ENCODE measurements at regions not wholly inside any gene's neighbourhood (a gene's known extent, or its start where the extent isn't known, plus 50 kb on each side); places are given as distances from the start of the nearest gene placed in this dataset.
"Not testable (repeated sequence)": the region's sequence is repeated elsewhere in the genome, so short reads cannot be mapped to it uniquely, and the experiment has no call there.

DNA sequence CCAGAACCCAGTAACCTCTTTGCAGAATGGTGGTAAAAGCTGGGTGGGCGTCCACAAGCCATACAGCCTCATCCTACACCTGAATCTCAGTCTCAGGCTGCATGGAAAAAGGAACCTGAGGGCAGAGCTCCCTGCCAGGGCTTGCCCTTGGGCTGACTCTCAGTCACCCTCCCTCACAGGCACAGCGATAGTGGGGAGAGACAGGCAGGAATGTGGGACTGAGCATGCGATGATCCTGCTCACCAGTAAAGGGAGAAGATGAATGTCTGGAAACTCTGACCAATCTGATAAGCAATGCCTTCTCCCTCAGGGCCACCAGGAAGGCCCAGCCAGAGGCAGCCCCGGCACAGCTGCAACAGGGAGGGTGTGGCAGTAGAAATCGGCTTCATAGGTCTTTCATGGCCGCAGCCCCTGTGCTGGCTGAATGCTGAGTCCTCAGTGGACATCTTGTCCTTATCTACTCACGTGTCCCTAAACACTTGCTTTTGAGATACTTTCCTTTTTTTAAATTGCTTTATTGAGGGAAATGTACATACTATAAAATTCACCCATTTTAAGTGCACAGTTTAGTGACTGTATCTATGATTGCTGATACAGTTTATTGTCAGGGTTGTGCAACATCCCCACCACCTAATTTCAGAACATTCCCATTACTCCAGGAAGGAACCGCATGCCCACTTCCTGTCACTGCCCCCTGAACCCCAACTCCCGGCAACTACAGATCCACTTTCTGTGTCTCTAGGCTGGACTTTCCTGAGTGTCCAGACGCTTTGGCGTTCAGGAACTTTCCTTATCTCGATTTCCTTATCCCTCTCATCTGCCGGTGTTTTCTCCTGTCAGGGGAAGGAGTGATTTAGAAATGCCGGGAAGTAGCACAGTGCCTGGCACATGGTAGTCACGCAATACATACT, 258.1 kb downstream of the PCNX1 start:
- Histone ChIP-seq H3K36me3 (ENCODE audit: insufficient read depth, low read length) (no peaks in the 10 kb centered on the region), H3K9ac (ENCODE audit: low read length) (no peak overlapping the region), H3K9me3 (ENCODE audit: low read length) (no peaks in the 10 kb centered on the region), H3K4me1 (ENCODE audit: insufficient read depth, low read length) (no peaks in the 10 kb centered on the region), H3K27ac (ENCODE audit: low read depth, low read length) (no peak overlapping the region), H3K4me3 (ENCODE audit: low read depth in 1 of 2, low read length in 2 of 2) (no peak overlapping the region), H3K27me3 (ENCODE audit: control insufficient read depth in 1 of 2, insufficient read depth in 2 of 2, low read length in 2 of 2) (no peaks in the 10 kb centered on the region)

GRCh38 chr14:71166180-71166837, 259.1 kb downstream of the PCNX1 start:
- H3K27ac ChIP-seq (ENCODE audit: low read depth, low read length), result no peak overlapping the region
- no peak overlapping the region for H3K9ac ChIP-seq (ENCODE audit: low read length)
- H3K4me3 ChIP-seq (ENCODE audit: low read depth in 1 of 2, low read length in 2 of 2), result no peak overlapping the region

GRCh38 chr14:71167325-71167950, 260.2 kb downstream of the PCNX1 start:
- not testable (repeated sequence) for H3K36me3 ChIP-seq (ENCODE audit: insufficient read depth, low read length); H3K4me1 ChIP-seq (ENCODE audit: insufficient read depth, low read length); H3K27me3 ChIP-seq (ENCODE audit: control insufficient read depth in 1 of 2, insufficient read depth in 2 of 2, low read length in 2 of 2); H3K9me3 ChIP-seq (ENCODE audit: low read length); H3K4me3 ChIP-seq (ENCODE audit: low read depth in 1 of 2, low read length in 2 of 2); H3K27ac ChIP-seq (ENCODE audit: low read depth, low read length); H3K9ac ChIP-seq (ENCODE audit: low read length)

More at GRCh38 chr14:71166180-71166837, 259.1 kb downstream of the PCNX1 start:
- no peaks in the 10 kb centered on the region for H3K4me1 ChIP-seq (ENCODE audit: insufficient read depth, low read length)
- no peaks in the 10 kb centered on the region for H3K27me3 ChIP-seq (ENCODE audit: control insufficient read depth in 1 of 2, insufficient read depth in 2 of 2, low read length in 2 of 2)
- no peaks in the 10 kb centered on the region for H3K9me3 ChIP-seq (ENCODE audit: low read length)
- no peaks in the 10 kb centered on the region for H3K36me3 ChIP-seq (ENCODE audit: insufficient read depth, low read length)

- not testable (repeated sequence) for H3K27ac ChIP-seq (ENCODE audit: low read depth, low read length); H3K9me3 ChIP-seq (ENCODE audit: low read length); H3K4me3 ChIP-seq (ENCODE audit: low read depth in 1 of 2, low read length in 2 of 2); H3K36me3 ChIP-seq (ENCODE audit: insufficient read depth, low read length); H3K9ac ChIP-seq (ENCODE audit: low read length); H3K27me3 ChIP-seq (ENCODE audit: control insufficient read depth in 1 of 2, insufficient read depth in 2 of 2, low read length in 2 of 2); H3K4me1 ChIP-seq (ENCODE audit: insufficient read depth, low read length)
These were observed 260.9 kb downstream of the PCNX1 start for GRCh38 chr14:71168161-71168560.

GRCh38 chr14:71168564-71169427, 261.5 kb downstream of the PCNX1 start:
- Histone ChIP-seq H3K4me1 (ENCODE audit: insufficient read depth, low read length) (no peaks in the 10 kb centered on the region), H3K9ac (ENCODE audit: low read length) (no peak overlapping the region), H3K4me3 (ENCODE audit: low read depth in 1 of 2, low read length in 2 of 2) (no peak overlapping the region), H3K9me3 (ENCODE audit: low read length) (no peaks in the 10 kb centered on the region), H3K36me3 (ENCODE audit: insufficient read depth, low read length) (no peaks in the 10 kb centered on the region), H3K27ac (ENCODE audit: low read depth, low read length) (no peak overlapping the region), H3K27me3 (ENCODE audit: control insufficient read depth in 1 of 2, insufficient read depth in 2 of 2, low read length in 2 of 2) (no peaks in the 10 kb centered on the region)

DNA sequence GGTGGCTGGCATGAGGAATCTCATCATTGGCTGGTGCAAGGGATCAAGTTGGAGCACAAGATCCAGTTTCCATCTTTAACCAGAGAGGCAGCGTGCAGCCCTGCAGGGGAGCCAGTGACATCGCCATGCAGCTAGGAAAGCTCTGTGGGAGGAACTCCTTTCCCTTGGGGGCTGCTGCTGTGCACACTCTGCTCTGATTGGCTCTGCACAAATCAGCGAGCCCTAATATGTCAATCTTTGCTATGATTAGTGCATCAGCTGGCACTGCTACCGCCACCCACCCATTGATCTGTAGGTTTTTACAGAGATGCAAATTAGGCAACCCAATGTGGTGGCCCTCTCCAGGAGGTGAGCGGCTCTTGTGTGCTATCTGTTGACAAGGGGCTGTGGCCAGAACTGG, 262.6 kb downstream of the PCNX1 start:
- Histone ChIP-seq H3K27ac (ENCODE audit: low read depth, low read length) (no peak overlapping the region), H3K36me3 (ENCODE audit: insufficient read depth, low read length) (no peaks in the 10 kb centered on the region), H3K9ac (ENCODE audit: low read length) (no peak overlapping the region), H3K4me3 (ENCODE audit: low read depth in 1 of 2, low read length in 2 of 2) (no peak overlapping the region), H3K27me3 (ENCODE audit: control insufficient read depth in 1 of 2, insufficient read depth in 2 of 2, low read length in 2 of 2) (no peaks in the 10 kb centered on the region), H3K4me1 (ENCODE audit: insufficient read depth, low read length) (no peaks in the 10 kb centered on the region), H3K9me3 (ENCODE audit: low read length) (no peaks in the 10 kb centered on the region)

GRCh38 chr14:71175491-71175890, 268.2 kb downstream of the PCNX1 start:
- Histone ChIP-seq H3K4me3 (ENCODE audit: low read depth in 1 of 2, low read length in 2 of 2) (no peak overlapping the region), H3K36me3 (ENCODE audit: insufficient read depth, low read length) (no peaks in the 10 kb centered on the region), H3K27me3 (ENCODE audit: control insufficient read depth in 1 of 2, insufficient read depth in 2 of 2, low read length in 2 of 2) (no peaks in the 10 kb centered on the region), H3K4me1 (ENCODE audit: insufficient read depth, low read length) (no peaks in the 10 kb centered on the region), H3K9me3 (ENCODE audit: low read length) (no peaks in the 10 kb centered on the region), H3K9ac (ENCODE audit: low read length) (no peak overlapping the region), H3K27ac (ENCODE audit: low read depth, low read length) (no peak overlapping the region)

DNA sequence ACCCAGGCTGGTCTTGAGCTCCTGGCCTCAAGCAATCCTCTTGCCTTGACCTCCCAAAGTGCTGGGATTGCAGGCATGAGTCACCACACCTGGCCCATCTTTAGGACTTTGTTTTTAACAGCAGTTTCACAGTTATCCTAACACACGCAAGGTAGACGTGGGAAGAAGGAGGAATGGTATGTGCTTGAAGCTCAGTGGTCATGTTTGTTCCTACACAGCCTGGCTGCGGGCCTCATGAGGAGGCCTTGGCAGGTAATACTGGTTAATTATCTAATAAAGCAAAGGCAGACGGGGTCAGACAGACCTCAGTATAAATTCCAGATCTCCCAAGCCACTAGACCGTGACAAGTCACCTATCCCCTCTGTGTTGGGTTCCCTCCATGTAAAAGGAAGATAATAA, 271.8 kb downstream of the PCNX1 start:
- H3K4me3 ChIP-seq (ENCODE audit: low read depth in 1 of 2, low read length in 2 of 2), result no peak overlapping the region
- H3K9me3 ChIP-seq (ENCODE audit: low read length), result no peaks in the 10 kb centered on the region
- no peaks in the 10 kb centered on the region for H3K36me3 ChIP-seq (ENCODE audit: insufficient read depth, low read length)
- no peaks in the 10 kb centered on the region for H3K27me3 ChIP-seq (ENCODE audit: control insufficient read depth in 1 of 2, insufficient read depth in 2 of 2, low read length in 2 of 2)
- H3K27ac ChIP-seq (ENCODE audit: low read depth, low read length), result no peak overlapping the region
- H3K4me1 ChIP-seq (ENCODE audit: insufficient read depth, low read length), result no peaks in the 10 kb centered on the region
- no peak overlapping the region for H3K9ac ChIP-seq (ENCODE audit: low read length)

- Histone ChIP-seq H3K4me3 (ENCODE audit: low read depth in 1 of 2, low read length in 2 of 2) (no peak overlapping the region), H3K36me3 (ENCODE audit: insufficient read depth, low read length) (no peaks in the 10 kb centered on the region), H3K27me3 (ENCODE audit: control insufficient read depth in 1 of 2, insufficient read depth in 2 of 2, low read length in 2 of 2) (no peaks in the 10 kb centered on the region), H3K9me3 (ENCODE audit: low read length) (no peaks in the 10 kb centered on the region), H3K4me1 (ENCODE audit: insufficient read depth, low read length) (no peaks in the 10 kb centered on the region), H3K27ac (ENCODE audit: low read depth, low read length) (no peak overlapping the region), H3K9ac (ENCODE audit: low read length) (no peak overlapping the region)
These were observed 273.1 kb downstream of the PCNX1 start for GRCh38 chr14:71180397-71180796.

- no peaks in the 10 kb centered on the region for H3K4me1 ChIP-seq (ENCODE audit: insufficient read depth, low read length)
- H3K27ac ChIP-seq (ENCODE audit: low read depth, low read length), result no peak overlapping the region
- no peaks in the 10 kb centered on the region for H3K36me3 ChIP-seq (ENCODE audit: insufficient read depth, low read length)
- no peaks in the 10 kb centered on the region for H3K9me3 ChIP-seq (ENCODE audit: low read length)
- no peak overlapping the region for H3K9ac ChIP-seq (ENCODE audit: low read length)
- H3K27me3 ChIP-seq (ENCODE audit: control insufficient read depth in 1 of 2, insufficient read depth in 2 of 2, low read length in 2 of 2), result no peaks in the 10 kb centered on the region
- H3K4me3 ChIP-seq (ENCODE audit: low read depth in 1 of 2, low read length in 2 of 2), result no peak overlapping the region
These were observed 274.1 kb downstream of the PCNX1 start for GRCh38 chr14:71181215-71182003.

Measured in muscle layer of colon (tissue), 2 donors.